ENCODE measurements at regions not wholly inside any gene's neighbourhood (a gene's known extent, or its start where the extent isn't known, plus 50 kb on each side); places are given as distances from the start of the nearest gene placed in this dataset.

- TF ChIP-seq EZH2 (IDR thresholded peaks at IDR 0.05; ENCODE audit: borderline replicate concordance, insufficient read depth, low read depth, low read length, poor library complexity, severe bottlenecking) (no peak), CTCF (IDR thresholded peaks at IDR 0.05) (no peak)
Measured at GRCh38 chr2:208620487-208620978, 213.9 kb downstream of the PTH2R start.
